ENCODE measurements at regions not wholly inside any gene's neighbourhood (a gene's known extent, or its start where the extent isn't known, plus 50 kb on each side); places are given as distances from the start of the nearest gene placed in this dataset.

DNA sequence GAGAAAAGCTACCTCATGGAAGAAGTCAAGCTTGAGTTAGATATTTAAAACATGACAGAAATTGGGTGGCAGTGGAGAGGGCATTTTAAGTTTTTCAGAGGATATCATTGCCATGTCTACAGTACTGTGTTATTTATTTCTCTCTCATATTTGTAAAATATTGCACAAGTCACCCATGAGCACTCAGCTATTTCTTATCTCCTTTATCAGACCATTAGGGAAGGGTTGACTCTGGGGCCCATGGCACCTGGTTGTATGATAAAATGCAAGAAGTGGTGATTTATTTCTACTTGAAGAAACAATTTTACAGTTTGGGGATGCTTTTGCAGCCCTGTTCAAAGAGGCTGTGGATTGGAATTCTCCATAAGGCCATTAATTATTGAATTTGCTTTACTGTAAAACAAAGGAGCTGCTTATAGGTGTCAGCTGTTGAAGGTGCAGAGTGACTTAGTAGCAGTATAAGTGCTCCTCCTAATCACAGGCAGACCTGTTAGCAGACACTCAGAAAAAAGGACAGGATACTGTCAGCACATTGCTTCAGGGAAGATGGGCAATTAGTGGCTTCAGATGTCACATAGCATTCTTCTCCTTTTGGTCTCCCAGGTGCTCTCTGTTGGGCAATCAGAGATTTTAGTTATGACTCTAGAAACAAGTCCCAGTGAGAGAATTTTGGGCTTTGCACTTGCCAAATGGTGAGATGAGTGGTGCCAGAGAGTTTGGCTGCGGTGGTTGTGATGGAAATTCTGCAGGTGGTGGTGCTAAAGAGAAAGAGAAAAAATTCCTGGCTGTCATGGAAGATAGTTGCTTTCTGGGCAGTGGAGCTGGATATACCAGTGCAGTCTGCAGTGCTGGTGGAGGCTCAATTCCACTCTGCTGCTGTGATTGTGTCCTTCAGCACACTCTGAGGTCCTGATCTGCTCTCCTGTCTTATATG, 129.7 kb upstream of the ROPN1 start:
- no peaks in the 10 kb centered on the region for H4K20me1 ChIP-seq (ENCODE audit: insufficient read depth, low read length, poor library complexity, severe bottlenecking)
- no peaks in the 10 kb centered on the region for H3K79me2 ChIP-seq (ENCODE audit: insufficient read depth, low read length)
- H2AFZ ChIP-seq (ENCODE audit: low read length), result no peak overlapping the region
- no peak overlapping the region for H3K4me3 ChIP-seq (ENCODE audit: low read length, poor library complexity, severe bottlenecking)
- H3K9me3 ChIP-seq (ENCODE audit: insufficient read depth, low read depth, low read length), result no peaks in the 10 kb centered on the region
- H3F3A ChIP-seq (ENCODE audit: low read depth), result no peaks in the 10 kb centered on the region
- no peak overlapping the region for H3K4me2 ChIP-seq (ENCODE audit: low read depth, low read length, poor library complexity, severe bottlenecking)
- H3K9me2 ChIP-seq (replicated peaks; ENCODE audit: low read depth, low read length), result no peaks in the 10 kb centered on the region
- no peak overlapping the region for H3K9ac ChIP-seq (ENCODE audit: low read depth, low read length, poor library complexity, severe bottlenecking)
- peaks cover 9% of the 10 kb centered on the region for H3K4me1 ChIP-seq (ENCODE audit: insufficient read depth, low read length, poor library complexity, severe bottlenecking)
- TF ChIP-seq, protein P1, sequence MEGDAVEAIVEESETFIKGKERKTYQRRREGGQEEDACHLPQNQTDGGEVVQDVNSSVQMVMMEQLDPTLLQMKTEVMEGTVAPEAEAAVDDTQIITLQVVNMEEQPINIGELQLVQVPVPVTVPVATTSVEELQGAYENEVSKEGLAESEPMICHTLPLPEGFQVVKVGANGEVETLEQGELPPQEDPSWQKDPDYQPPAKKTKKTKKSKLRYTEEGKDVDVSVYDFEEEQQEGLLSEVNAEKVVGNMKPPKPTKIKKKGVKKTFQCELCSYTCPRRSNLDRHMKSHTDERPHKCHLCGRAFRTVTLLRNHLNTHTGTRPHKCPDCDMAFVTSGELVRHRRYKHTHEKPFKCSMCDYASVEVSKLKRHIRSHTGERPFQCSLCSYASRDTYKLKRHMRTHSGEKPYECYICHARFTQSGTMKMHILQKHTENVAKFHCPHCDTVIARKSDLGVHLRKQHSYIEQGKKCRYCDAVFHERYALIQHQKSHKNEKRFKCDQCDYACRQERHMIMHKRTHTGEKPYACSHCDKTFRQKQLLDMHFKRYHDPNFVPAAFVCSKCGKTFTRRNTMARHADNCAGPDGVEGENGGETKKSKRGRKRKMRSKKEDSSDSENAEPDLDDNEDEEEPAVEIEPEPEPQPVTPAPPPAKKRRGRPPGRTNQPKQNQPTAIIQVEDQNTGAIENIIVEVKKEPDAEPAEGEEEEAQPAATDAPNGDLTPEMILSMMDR (conservative IDR thresholded peaks at IDR 0.05; ENCODE audit: low read length), result no peak
- TF ChIP-seq EZH2phosphoT487 (IDR thresholded peaks at IDR 0.05; ENCODE audit: borderline replicate concordance), result no peak
- no peaks in the 10 kb centered on the region for H3K27me3 ChIP-seq (ENCODE audit: insufficient read depth, low read length, poor library complexity, severe bottlenecking)
- H3K36me3 ChIP-seq (ENCODE audit: insufficient read depth, low read length), result no peaks in the 10 kb centered on the region

DNA sequence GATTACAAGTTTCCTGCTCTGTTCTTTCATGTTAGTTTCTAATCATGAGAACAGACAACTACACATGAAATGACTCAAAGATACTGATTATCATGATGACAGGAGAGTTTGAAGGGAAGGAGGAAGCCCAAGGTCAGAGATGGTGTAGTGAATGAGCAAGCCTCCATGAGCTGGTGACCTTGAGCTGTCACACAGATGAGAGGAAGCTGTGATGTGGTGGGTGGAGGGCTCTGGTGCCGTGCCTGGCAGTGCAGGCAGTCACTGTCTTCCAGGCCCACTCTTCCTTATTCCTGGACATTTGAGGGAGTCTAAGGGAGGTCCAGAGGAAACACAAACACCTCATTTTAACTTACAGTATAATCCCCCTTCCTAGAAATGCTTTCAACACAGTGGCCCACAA, 133.4 kb upstream of the ROPN1 start:
- no peaks in the 10 kb centered on the region for H3K9me3 ChIP-seq (ENCODE audit: insufficient read depth, low read depth, low read length)
- H3K4me3 ChIP-seq (ENCODE audit: low read length, poor library complexity, severe bottlenecking), result no peak overlapping the region
- no peak overlapping the region for H3K4me2 ChIP-seq (ENCODE audit: low read depth, low read length, poor library complexity, severe bottlenecking)
- H4K20me1 ChIP-seq (ENCODE audit: insufficient read depth, low read length, poor library complexity, severe bottlenecking), result no peaks in the 10 kb centered on the region
- no peaks in the 10 kb centered on the region for H3K27me3 ChIP-seq (ENCODE audit: insufficient read depth, low read length, poor library complexity, severe bottlenecking)
- TF ChIP-seq, protein P1 (conservative IDR thresholded peaks at IDR 0.05; ENCODE audit: low read length), result no peak
- TF ChIP-seq EZH2phosphoT487 (IDR thresholded peaks at IDR 0.05; ENCODE audit: borderline replicate concordance), result no peak
- peaks cover 13% of the 10 kb centered on the region for H3K4me1 ChIP-seq (ENCODE audit: insufficient read depth, low read length, poor library complexity, severe bottlenecking)
- H3F3A ChIP-seq (ENCODE audit: low read depth), result no peaks in the 10 kb centered on the region
- no peak overlapping the region for H3K9ac ChIP-seq (ENCODE audit: low read depth, low read length, poor library complexity, severe bottlenecking)
- H3K9me2 ChIP-seq (replicated peaks; ENCODE audit: low read depth, low read length), result no peaks in the 10 kb centered on the region
- no peaks in the 10 kb centered on the region for H3K36me3 ChIP-seq (ENCODE audit: insufficient read depth, low read length)
- H2AFZ ChIP-seq (ENCODE audit: low read length), result no peak overlapping the region
- H3K79me2 ChIP-seq (ENCODE audit: insufficient read depth, low read length), result no peaks in the 10 kb centered on the region

DNA sequence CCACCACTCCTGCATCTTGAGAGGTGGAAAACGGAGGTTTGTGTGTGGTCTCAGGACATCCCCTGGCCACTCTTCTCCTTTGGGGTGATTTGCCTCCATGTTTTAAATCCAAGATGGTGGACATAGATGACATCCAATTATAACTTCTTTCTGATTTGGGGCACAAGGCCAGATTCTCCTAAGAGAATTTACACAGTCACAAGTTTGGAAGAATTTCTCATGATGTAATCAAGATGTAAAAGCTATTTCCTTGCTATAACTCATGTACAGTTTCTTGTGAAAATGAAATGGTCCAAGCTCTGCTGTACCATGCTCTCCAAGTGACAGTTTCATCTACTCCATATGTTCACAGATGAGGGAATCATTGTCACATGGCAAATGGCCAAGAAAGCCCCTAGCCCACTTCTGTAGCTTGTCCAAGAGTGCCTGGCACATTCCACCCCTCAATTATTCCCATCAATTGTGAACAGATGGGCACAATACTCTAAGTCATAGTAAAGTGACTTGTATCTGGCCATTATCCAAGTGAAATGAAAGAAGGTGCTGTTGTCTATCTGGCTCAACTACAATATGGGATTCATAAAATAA, 134.6 kb upstream of the ROPN1 start:
- H3K4me1 ChIP-seq (ENCODE audit: insufficient read depth, low read length, poor library complexity, severe bottlenecking), result peaks cover 8% of the 10 kb centered on the region
- TF ChIP-seq, protein P1 (conservative IDR thresholded peaks at IDR 0.05; ENCODE audit: low read length), result no peak
- no peak for TF ChIP-seq EZH2phosphoT487 (IDR thresholded peaks at IDR 0.05; ENCODE audit: borderline replicate concordance)
- no peak overlapping the region for H2AFZ ChIP-seq (ENCODE audit: low read length)
- H3K27me3 ChIP-seq (ENCODE audit: insufficient read depth, low read length, poor library complexity, severe bottlenecking), result no peaks in the 10 kb centered on the region
- no peaks in the 10 kb centered on the region for H3K9me2 ChIP-seq (replicated peaks; ENCODE audit: low read depth, low read length)
- H3K4me3 ChIP-seq (ENCODE audit: low read length, poor library complexity, severe bottlenecking), result no peak overlapping the region
- H3F3A ChIP-seq (ENCODE audit: low read depth), result no peaks in the 10 kb centered on the region
- H3K9ac ChIP-seq (ENCODE audit: low read depth, low read length, poor library complexity, severe bottlenecking), result no peak overlapping the region
- H3K79me2 ChIP-seq (ENCODE audit: insufficient read depth, low read length), result no peaks in the 10 kb centered on the region
- no peaks in the 10 kb centered on the region for H3K9me3 ChIP-seq (ENCODE audit: insufficient read depth, low read depth, low read length)
- no peak overlapping the region for H3K4me2 ChIP-seq (ENCODE audit: low read depth, low read length, poor library complexity, severe bottlenecking)
- H4K20me1 ChIP-seq (ENCODE audit: insufficient read depth, low read length, poor library complexity, severe bottlenecking), result no peaks in the 10 kb centered on the region
- H3K36me3 ChIP-seq (ENCODE audit: insufficient read depth, low read length), result no peaks in the 10 kb centered on the region

All from Loucy (cell line).